ENCODE measurements at regions not wholly inside any gene's neighbourhood (a gene's known extent, or its start where the extent isn't known, plus 50 kb on each side); places are given as distances from the start of the nearest gene placed in this dataset.
A peak's percentile ranks its signal among the peaks of the same experiment; 100 is the strongest.

DNA sequence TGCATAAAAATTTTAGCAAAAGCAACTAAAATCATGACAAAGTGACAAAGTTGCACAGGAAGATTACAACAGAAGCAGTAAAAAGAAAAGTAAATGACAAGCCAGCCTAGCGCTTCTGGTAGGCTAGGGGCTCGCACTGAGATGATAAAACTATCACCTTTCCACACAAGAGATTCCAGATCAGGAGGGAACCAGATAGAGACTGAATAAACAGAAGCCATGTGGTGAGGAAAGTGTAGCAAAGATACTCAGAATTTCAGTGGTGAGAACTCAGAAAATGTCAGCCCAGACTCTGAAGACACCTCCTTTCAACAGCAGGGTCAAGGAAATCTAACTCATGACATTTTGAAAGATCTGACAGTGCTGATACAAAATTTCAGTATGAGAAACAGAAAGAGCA is 77.4 kb upstream of the DNAJC10 start:
- H3K4me3 ChIP-seq (ENCODE audit: low read length): no peak overlapping the region
- no peak for DNase-seq (ENCODE audit: low read depth)
- TF ChIP-seq, protein P1, sequence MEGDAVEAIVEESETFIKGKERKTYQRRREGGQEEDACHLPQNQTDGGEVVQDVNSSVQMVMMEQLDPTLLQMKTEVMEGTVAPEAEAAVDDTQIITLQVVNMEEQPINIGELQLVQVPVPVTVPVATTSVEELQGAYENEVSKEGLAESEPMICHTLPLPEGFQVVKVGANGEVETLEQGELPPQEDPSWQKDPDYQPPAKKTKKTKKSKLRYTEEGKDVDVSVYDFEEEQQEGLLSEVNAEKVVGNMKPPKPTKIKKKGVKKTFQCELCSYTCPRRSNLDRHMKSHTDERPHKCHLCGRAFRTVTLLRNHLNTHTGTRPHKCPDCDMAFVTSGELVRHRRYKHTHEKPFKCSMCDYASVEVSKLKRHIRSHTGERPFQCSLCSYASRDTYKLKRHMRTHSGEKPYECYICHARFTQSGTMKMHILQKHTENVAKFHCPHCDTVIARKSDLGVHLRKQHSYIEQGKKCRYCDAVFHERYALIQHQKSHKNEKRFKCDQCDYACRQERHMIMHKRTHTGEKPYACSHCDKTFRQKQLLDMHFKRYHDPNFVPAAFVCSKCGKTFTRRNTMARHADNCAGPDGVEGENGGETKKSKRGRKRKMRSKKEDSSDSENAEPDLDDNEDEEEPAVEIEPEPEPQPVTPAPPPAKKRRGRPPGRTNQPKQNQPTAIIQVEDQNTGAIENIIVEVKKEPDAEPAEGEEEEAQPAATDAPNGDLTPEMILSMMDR (conservative IDR thresholded peaks at IDR 0.05; ENCODE audit: low read depth, low read length): no peak

DNA sequence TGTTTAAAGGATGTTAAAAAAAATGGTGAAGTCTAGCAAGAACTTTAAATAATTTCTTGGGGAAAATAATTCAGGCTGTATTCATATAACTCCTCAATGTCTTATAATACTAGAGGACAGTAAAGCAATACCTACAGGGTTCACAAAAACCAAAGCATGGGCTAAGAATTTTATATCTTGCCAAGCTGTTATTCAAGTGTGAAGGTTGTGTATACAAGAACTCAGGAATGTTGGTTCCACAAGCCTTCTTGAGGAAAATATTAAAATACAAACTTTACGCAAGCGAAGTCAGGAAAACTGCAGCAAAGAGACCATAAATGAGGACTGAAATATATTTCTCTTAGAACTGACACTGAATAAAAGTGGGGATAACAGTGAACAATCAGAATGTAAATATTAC is 76.1 kb upstream of the DNAJC10 start:
- H3K4me3 ChIP-seq (ENCODE audit: low read length): no peak overlapping the region
- TF ChIP-seq, protein P1 (conservative IDR thresholded peaks at IDR 0.05; ENCODE audit: low read depth, low read length): no peak
- no peak for DNase-seq (ENCODE audit: low read depth)

DNA sequence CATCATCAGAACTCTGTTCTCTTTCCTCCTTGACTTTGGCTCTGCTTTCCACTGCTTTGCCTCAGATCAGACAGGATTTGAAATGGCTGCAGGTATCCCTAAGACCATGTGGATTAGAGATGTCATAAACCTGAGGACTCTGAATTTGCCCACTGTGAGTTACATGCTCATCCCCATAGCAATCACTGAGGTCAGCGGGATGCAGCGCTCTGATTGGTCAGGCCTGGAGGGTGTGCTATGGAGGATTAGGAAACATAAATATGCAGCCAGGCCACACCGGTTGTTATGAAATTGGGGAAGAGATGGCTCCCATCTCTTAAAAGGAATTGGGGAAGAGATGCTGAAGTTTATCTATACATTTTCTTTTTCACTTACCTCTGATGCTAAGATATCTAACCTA is 73.7 kb upstream of the DNAJC10 start:
- no peak overlapping the region for H3K4me3 ChIP-seq (ENCODE audit: low read length)
- no peak for DNase-seq (ENCODE audit: low read depth)
- TF ChIP-seq, protein P1 (conservative IDR thresholded peaks at IDR 0.05; ENCODE audit: low read depth, low read length): no peak

DNA sequence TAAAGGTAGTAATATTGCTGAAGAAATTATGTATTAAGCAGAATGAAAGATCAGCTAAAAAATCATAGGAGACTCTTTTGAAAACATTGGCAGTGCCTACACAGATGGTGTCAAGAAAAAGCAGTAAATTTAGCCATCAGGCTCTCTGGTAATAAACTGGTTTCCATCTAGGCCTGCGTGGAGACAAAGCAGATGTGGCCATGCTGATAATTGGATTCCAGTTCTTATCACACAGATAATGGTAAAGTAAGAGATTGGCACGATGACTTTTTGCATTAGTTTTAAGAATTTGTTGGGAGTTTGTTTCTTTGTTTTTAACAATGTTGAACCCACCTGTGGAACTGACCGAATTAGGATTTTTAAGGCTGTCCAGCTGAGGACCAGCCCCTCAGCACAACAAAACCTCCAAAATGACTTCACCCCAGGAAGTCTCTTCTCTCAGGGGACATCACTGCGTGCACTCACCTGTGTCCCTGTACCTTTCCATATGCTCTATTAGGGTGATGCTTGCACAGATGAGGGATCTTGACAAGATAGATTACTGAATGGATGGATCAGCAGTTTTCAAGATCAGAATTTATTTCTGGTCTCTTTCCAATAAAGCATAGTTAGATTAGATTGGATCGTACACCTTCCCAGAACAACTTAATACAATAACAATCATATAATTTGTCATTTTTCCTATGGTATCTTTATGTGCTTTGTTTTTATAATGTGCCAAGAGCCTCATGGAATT is 69.1 kb upstream of the DNAJC10 start:
- no peak overlapping the region for H3K4me3 ChIP-seq (ENCODE audit: low read length)
- no peak for DNase-seq (ENCODE audit: low read depth)
- TF ChIP-seq, protein P1 (conservative IDR thresholded peaks at IDR 0.05; ENCODE audit: low read depth, low read length): no peak

DNA sequence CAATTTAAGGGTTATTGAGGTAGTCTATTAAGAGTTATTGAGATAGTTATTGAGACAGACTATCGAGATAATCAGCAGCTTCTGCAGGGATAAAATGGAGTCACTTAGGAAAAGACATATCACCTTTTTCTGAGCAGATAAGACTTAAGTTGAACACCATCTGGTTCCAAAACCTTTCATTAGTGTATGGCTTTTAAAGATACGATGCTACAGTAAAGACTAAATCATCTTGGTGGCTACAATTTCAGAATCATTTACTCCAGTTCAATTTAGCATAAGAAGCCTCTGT is 68.6 kb upstream of the DNAJC10 start:
- TF ChIP-seq, protein P1 (conservative IDR thresholded peaks at IDR 0.05; ENCODE audit: low read depth, low read length): no peak
- DNase-seq (ENCODE audit: low read depth): no peak
- H3K4me3 ChIP-seq (ENCODE audit: low read length): no peak overlapping the region

DNA sequence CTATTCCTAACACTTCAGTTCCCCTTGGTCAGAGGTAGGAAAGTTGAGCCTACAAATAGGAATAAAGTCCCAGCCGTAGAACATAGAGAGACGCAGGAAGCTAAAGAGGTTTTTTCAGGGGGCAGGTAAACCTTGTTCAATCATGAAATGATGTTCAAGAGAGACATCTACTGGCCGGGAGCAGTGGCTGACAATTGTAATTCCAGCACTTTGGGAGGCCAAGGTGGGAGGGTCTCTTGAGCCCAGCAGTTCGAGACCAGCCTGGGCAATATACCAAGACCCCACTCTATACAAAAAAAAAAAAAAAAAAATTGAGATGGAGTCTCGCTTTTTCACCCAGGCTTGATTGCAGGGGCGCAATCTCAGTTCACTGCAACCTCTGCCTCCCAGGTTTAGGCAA is 66.7 kb upstream of the DNAJC10 start:
- DNase-seq (ENCODE audit: low read depth): no peak
- TF ChIP-seq, protein P1 (conservative IDR thresholded peaks at IDR 0.05; ENCODE audit: low read depth, low read length): peak; percentile 72
- H3K4me3 ChIP-seq (ENCODE audit: low read length): no peak overlapping the region

DNA sequence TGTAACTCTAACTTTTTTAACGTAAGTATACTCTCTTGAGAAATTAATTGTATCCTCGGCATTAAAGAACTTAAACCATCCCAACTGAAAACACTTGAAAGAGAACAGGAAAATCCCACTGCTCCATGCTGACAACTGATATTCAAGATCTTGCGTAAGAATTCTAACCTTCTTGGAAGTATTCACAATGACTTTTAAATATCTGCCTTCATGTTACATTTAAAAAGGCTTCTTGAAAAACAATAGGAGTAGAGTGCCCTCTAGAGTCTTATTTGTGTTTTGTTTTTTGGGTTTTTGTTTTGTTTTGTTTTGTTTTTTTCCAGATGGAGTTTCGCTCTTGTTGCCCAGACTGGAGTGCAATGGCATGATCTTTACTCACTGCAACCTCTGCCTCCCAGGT is 65.4 kb upstream of the DNAJC10 start:
- no peak for DNase-seq (ENCODE audit: low read depth)
- no peak overlapping the region for H3K4me3 ChIP-seq (ENCODE audit: low read length)
- TF ChIP-seq, protein P1 (conservative IDR thresholded peaks at IDR 0.05; ENCODE audit: low read depth, low read length): peak; percentile 30

Measured in retinal pigment epithelial cell (primary cell).